Esophagus squamous epithelium (tissue), 5 donors: ENCODE measurements at regions not wholly inside any gene's neighbourhood (a gene's known extent, or its start where the extent isn't known, plus 50 kb on each side); places are given as distances from the start of the nearest gene placed in this dataset.

ENCODE experiments used
- DNase-seq: peaks from one replicate; lab custom pipeline; 2025; lab: John Stamatoyannopoulos, UW
- H3K27ac ChIP-seq, 4 donors: fragments of 200-600 bp; sonication (generic); one replicate each; pipeline ENCODE4 v1.5.1; 2016 to 2019; ENCODE audit warnings: mild to moderate bottlenecking in 1 of 4
- H3K27me3 ChIP-seq, 4 donors: fragments of 200-600 bp; sonication (generic); 1 replicate in 3 of 4; 2 replicates in 1 of 4; pipeline versions ENCODE4 v1.5.1 to v1.6.0; 2017 to 2021; ENCODE audit warnings: antibody characterized with exemption in 1 of 4
- H3K36me3 ChIP-seq, 3 donors: fragments of 200-600 bp; sonication (generic); one replicate each; pipeline ENCODE4 v1.5.1; 2016 to 2019
- H3K4me1 ChIP-seq, 3 donors: fragments of 200-600 bp; sonication (generic); one replicate each; pipeline ENCODE4 v1.5.1; 2017 to 2019
- H3K4me3 ChIP-seq, 4 donors: fragments of 200-600 bp; sonication (generic); 1 replicate in 3 of 4; 2 replicates in 1 of 4; pipeline ENCODE4 v1.5.1; 2016 to 2019; ENCODE audit warnings: mild to moderate bottlenecking in 2 of 4, moderate library complexity in 1 of 4
- H3K9me3 ChIP-seq, 3 donors: fragments of 200-600 bp; sonication (generic); one replicate each; pipeline ENCODE4 v1.5.1; 2016 to 2019
- POLR2A ChIP-seq, 4 donors: fragments of 450-650 bp; IDR thresholded peaks; one replicate each; pipeline ENCODE4 v1.6.1; 2017; ENCODE audit warnings: antibody characterized with exemption in 4 of 4, mild to moderate bottlenecking in 4 of 4, moderate library complexity in 3 of 4
- WGBS, 2 donors: methylation state at CpG; one replicate each; pipeline ENCODE4 v1.1.5; 2018; 5-methylcytosine and 5-hydroxymethylcytosine counted together
- intact Hi-C: fragments of 100-400 bp; cut with DNase I; formaldehyde crosslinking; loops from one replicate; pipeline ENCODE4 v1.15.0; 2022
- TF ChIP-seq, protein P1 (sequence below), 6 experiments: fragments of 450-650 bp in 4 of 6; fragments of 200-600 bp in 2 of 6; sonication (generic) in 2 of 6; IDR thresholded peaks; one replicate each; pipeline ENCODE4 v1.5.1; 2016 to 2019; ENCODE audit warnings: antibody characterized with exemption in 6 of 6, mild to moderate bottlenecking in 4 of 6, moderate library complexity in 4 of 6
- donor health status: DM: yes; HTN: yes; CAD: no.

GRCh38 chr6:135759831-135760230 is 91.7 kb upstream of the PDE7B start:
- no peak for DNase-seq

DNA sequence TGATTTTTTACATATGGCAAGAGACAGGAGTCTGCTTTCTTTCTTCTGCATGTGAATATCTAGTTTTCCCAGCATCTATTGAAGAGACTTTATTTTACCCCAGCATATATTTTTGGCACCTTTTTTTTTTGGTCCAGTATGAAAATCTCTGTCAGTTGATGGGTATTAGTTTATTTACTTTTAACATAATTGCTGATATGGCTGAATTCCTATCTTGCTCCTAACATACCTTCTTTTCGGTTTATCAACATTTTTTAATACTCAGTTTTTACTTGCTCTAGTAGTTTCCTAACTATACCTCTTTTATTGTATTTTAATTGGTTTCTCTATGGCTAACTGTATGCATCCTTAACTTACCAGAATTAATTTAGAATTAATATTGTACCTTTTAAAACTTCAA is 77.5 kb upstream of the PDE7B start:
- Histone ChIP-seq H3K36me3 (no peaks in the 10 kb centered on the region), H3K27ac (no peak overlapping the region), H3K4me1 (no peaks in the 10 kb centered on the region), H3K4me3 (no peak overlapping the region), H3K27me3 (no peaks in the 10 kb centered on the region), H3K9me3 (no peaks in the 10 kb centered on the region)
- WGBS, 2 donors, result 76 to 100% methylated on average over 1 of the region's 1 CpG
- no peak for TF ChIP-seq POLR2A (IDR thresholded peaks at IDR 0.05)
- TF ChIP-seq, protein P1, sequence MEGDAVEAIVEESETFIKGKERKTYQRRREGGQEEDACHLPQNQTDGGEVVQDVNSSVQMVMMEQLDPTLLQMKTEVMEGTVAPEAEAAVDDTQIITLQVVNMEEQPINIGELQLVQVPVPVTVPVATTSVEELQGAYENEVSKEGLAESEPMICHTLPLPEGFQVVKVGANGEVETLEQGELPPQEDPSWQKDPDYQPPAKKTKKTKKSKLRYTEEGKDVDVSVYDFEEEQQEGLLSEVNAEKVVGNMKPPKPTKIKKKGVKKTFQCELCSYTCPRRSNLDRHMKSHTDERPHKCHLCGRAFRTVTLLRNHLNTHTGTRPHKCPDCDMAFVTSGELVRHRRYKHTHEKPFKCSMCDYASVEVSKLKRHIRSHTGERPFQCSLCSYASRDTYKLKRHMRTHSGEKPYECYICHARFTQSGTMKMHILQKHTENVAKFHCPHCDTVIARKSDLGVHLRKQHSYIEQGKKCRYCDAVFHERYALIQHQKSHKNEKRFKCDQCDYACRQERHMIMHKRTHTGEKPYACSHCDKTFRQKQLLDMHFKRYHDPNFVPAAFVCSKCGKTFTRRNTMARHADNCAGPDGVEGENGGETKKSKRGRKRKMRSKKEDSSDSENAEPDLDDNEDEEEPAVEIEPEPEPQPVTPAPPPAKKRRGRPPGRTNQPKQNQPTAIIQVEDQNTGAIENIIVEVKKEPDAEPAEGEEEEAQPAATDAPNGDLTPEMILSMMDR (IDR thresholded peaks at IDR 0.05), result no peak
- intact Hi-C loops, result no loop called here
- no peak for DNase-seq

More at GRCh38 chr6:135759831-135760230, 91.7 kb upstream of the PDE7B start:
- no peak overlapping the region for H3K4me3 ChIP-seq
- H3K27ac ChIP-seq, result no peak overlapping the region
- TF ChIP-seq, protein P1 (IDR thresholded peaks at IDR 0.05), result no peak
- no peak for TF ChIP-seq POLR2A (IDR thresholded peaks at IDR 0.05)
- WGBS, 2 donors, result 72 to 83% methylated on average over 5 of the region's 5 CpGs
- H3K4me1 ChIP-seq, result no peaks in the 10 kb centered on the region
- no peaks in the 10 kb centered on the region for H3K36me3 ChIP-seq
- H3K9me3 ChIP-seq, result no peaks in the 10 kb centered on the region
- intact Hi-C loops, result no loop called here
- H3K27me3 ChIP-seq, result no peaks in the 10 kb centered on the region

- WGBS, 2 donors, result 37 to 75% methylated on average over 2 of the region's 2 CpGs
- no peak overlapping the region for H3K27ac ChIP-seq
- TF ChIP-seq, protein P1 (IDR thresholded peaks at IDR 0.05), result no peak
- TF ChIP-seq POLR2A (IDR thresholded peaks at IDR 0.05), result no peak
- intact Hi-C loops, result no loop called here
- H3K36me3 ChIP-seq, result no peaks in the 10 kb centered on the region
- H3K4me3 ChIP-seq, result no peak overlapping the region
- no peaks in the 10 kb centered on the region for H3K27me3 ChIP-seq
- H3K9me3 ChIP-seq, result no peaks in the 10 kb centered on the region
- DNase-seq, result no peak
- H3K4me1 ChIP-seq, result no peaks in the 10 kb centered on the region
Observed at GRCh38 chr6:135779213-135779612, 72.3 kb upstream of the PDE7B start.

- Histone ChIP-seq H3K4me1 (no peaks in the 10 kb centered on the region), H3K27me3 (no peaks in the 10 kb centered on the region), H3K36me3 (no peaks in the 10 kb centered on the region), H3K4me3 (no peak overlapping the region), H3K27ac (no peak overlapping the region), H3K9me3 (no peaks in the 10 kb centered on the region)
- TF ChIP-seq, protein P1 (IDR thresholded peaks at IDR 0.05), result no peak
- TF ChIP-seq POLR2A (IDR thresholded peaks at IDR 0.05), result no peak
- no peak for DNase-seq
- WGBS, 2 donors, result 81 to 85% methylated on average over 1 of the region's 1 CpG
- intact Hi-C loops, result no loop called here
Observed at GRCh38 chr6:135780326-135780725, 71.2 kb upstream of the PDE7B start.

DNA sequence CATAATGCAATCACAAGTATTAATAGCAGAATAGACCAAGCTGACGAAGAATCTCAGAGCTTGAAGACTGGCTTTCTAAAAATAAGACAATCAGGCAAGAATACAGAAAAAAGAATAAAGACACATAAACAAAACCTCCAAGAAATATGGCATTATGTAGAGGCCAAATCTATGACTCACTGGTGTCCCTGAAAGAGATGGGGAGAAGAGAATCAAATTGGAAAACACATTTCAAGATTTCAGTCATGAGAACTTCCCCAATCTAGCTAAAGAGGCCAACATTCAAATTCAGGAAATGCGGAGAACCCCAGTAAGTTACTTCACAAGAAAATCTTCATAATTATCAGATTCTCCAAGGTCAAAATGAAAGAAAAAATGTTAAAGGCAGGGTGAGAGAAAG is 69.0 kb upstream of the PDE7B start:
- no peaks in the 10 kb centered on the region for H3K9me3 ChIP-seq
- H3K27me3 ChIP-seq, result no peaks in the 10 kb centered on the region
- no peak overlapping the region for H3K4me3 ChIP-seq
- intact Hi-C loops, result no loop called here
- 84 to 86% methylated on average over 2 of the region's 2 CpGs for WGBS, 2 donors
- TF ChIP-seq, protein P1 (IDR thresholded peaks at IDR 0.05), result no peak
- TF ChIP-seq POLR2A (IDR thresholded peaks at IDR 0.05), result no peak
- no peaks in the 10 kb centered on the region for H3K4me1 ChIP-seq
- no peak overlapping the region for H3K27ac ChIP-seq
- no peaks in the 10 kb centered on the region for H3K36me3 ChIP-seq
- DNase-seq, result no peak
